ENCODE measurements at regions not wholly inside any gene's neighbourhood (a gene's known extent, or its start where the extent isn't known, plus 50 kb on each side); places are given as distances from the start of the nearest gene placed in this dataset.

DNA sequence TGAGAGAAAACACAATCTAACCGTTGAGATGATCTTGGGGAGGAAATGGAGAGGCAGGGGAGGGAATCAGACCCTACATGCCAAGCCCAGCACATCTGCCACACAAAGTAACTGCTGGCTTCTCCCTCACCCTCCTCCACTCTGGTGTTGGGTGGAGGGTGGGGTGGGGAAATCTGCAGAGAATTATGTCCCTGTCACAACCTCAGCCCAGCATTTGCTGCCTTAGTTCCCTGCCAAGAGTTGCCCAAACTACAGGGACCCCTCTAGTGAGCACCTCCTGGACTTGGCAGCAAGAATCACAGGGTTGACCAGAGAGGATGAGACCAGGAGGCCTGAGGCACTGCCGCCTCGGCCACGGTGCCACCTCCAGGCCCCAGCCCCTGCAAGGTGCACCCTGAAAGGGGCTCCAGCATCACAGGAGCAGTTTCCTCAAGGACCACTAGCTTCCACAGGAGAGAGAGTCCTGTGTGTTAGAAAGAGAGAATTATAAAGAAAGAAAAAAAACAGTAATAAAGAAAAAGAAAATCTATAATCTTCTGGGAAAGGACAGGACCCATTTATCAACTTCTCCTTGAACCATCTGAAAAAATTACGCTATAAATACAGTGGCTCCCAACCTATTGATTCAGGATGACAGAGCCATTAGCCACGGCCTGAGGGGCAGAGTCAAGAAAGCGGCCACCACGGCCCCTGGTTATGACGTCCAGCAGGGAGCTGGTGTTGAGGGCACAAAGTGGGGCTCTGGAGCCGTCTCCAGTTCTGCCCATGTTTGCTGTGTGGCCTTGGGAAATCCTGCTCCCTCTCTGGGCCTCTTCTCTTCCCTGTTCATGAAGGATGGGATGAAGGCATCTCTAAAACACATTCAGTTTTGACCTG lies 451.7 kb downstream of the MATN1 start:
- DNase-seq = no peak
- Histone ChIP-seq H3K9me3 (no peaks in the 10 kb centered on the region), H3K4me1 (no peaks in the 10 kb centered on the region), H3K27me3 (peaks cover 0 to 51% of the 10 kb centered on the region in 2 donors), H3K4me3 (no peak overlapping the region), H3K36me3 (no peaks in the 10 kb centered on the region), H3K27ac (no peak overlapping the region)
- TF ChIP-seq, protein P1, sequence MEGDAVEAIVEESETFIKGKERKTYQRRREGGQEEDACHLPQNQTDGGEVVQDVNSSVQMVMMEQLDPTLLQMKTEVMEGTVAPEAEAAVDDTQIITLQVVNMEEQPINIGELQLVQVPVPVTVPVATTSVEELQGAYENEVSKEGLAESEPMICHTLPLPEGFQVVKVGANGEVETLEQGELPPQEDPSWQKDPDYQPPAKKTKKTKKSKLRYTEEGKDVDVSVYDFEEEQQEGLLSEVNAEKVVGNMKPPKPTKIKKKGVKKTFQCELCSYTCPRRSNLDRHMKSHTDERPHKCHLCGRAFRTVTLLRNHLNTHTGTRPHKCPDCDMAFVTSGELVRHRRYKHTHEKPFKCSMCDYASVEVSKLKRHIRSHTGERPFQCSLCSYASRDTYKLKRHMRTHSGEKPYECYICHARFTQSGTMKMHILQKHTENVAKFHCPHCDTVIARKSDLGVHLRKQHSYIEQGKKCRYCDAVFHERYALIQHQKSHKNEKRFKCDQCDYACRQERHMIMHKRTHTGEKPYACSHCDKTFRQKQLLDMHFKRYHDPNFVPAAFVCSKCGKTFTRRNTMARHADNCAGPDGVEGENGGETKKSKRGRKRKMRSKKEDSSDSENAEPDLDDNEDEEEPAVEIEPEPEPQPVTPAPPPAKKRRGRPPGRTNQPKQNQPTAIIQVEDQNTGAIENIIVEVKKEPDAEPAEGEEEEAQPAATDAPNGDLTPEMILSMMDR (IDR thresholded peaks at IDR 0.05) = no peak
- intact Hi-C loops (cut with DNase I; ENCODE audit: low total_unique reads) = no loop called here

GRCh38 chr1:30270461-30270860 lies 452.9 kb downstream of the MATN1 start:
- no peaks in the 10 kb centered on the region for H3K4me1 ChIP-seq
- intact Hi-C loops (cut with DNase I; ENCODE audit: low total_unique reads) = no loop called here
- no peak for DNase-seq
- no peak overlapping the region for H3K4me3 ChIP-seq
- peaks cover 0 to 48% of the 10 kb centered on the region in 2 donors for H3K27me3 ChIP-seq
- H3K27ac ChIP-seq = no peak overlapping the region
- H3K9me3 ChIP-seq = no peaks in the 10 kb centered on the region
- H3K36me3 ChIP-seq = no peaks in the 10 kb centered on the region
- TF ChIP-seq, protein P1 (IDR thresholded peaks at IDR 0.05) = no peak

GRCh38 chr1:30268923-30269666 lies 454.3 kb downstream of the MATN1 start:
- Histone ChIP-seq H3K4me1 (no peaks in the 10 kb centered on the region), H3K9me3 (no peaks in the 10 kb centered on the region), H3K27ac (no peak overlapping the region), H3K27me3 (peaks cover 0 to 35% of the 10 kb centered on the region in 2 donors), H3K36me3 (no peaks in the 10 kb centered on the region), H3K4me3 (no peak overlapping the region)
- intact Hi-C loops (cut with DNase I; ENCODE audit: low total_unique reads) = no loop called here
- DNase-seq = peak; percentile 5 to 20
- TF ChIP-seq, protein P1 (IDR thresholded peaks at IDR 0.05) = no peak

GRCh38 chr1:30267856-30268255 lies 455.5 kb downstream of the MATN1 start:
- no peak for DNase-seq
- H3K27me3 ChIP-seq = peaks cover 0 to 26% of the 10 kb centered on the region in 2 donors
- H3K9me3 ChIP-seq = no peaks in the 10 kb centered on the region
- TF ChIP-seq, protein P1 (IDR thresholded peaks at IDR 0.05) = no peak
- H3K36me3 ChIP-seq = no peaks in the 10 kb centered on the region
- no peaks in the 10 kb centered on the region for H3K4me1 ChIP-seq
- intact Hi-C loops (cut with DNase I; ENCODE audit: low total_unique reads) = no loop called here
- H3K27ac ChIP-seq = no peak overlapping the region
- no peak overlapping the region for H3K4me3 ChIP-seq

DNA sequence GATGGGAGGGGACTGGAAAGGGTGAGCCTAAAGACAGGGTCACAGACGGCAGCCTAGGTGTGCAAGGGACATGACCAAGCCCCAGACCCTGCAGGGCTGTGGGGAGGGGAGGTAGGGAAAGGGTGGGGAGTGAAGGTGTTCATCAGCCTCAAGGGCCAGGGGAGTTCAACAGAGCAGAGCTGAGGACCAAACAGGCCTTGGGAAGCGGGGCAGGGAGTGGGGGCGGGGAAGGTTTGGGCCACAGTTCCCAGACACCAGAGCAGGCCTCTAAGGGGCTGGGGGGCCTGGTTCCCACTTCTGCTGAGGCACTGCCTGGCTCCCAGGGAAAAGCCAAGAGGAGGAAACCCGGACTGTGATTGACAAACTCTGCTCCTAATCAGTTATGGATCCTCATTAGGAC lies 456.3 kb downstream of the MATN1 start:
- no peak overlapping the region for H3K27ac ChIP-seq
- no peaks in the 10 kb centered on the region for H3K4me1 ChIP-seq
- no peaks in the 10 kb centered on the region for H3K9me3 ChIP-seq
- no peaks in the 10 kb centered on the region for H3K36me3 ChIP-seq
- TF ChIP-seq, protein P1 (IDR thresholded peaks at IDR 0.05) = no peak
- intact Hi-C loops (cut with DNase I; ENCODE audit: low total_unique reads) = no loop called here
- peaks cover 0 to 24% of the 10 kb centered on the region in 2 donors for H3K27me3 ChIP-seq
- DNase-seq = peak in 1 of 2 donors; percentile 9
- no peak overlapping the region for H3K4me3 ChIP-seq

Data from tibial artery (tissue), 4 donors.